Mesodermal cell (in vitro differentiated cells): ENCODE measurements at regions not wholly inside any gene's neighbourhood (a gene's known extent, or its start where the extent isn't known, plus 50 kb on each side); places are given as distances from the start of the nearest gene placed in this dataset.
A peak's percentile ranks its signal among the peaks of the same experiment; 100 is the strongest.
"Not testable (repeated sequence)": the region's sequence is repeated elsewhere in the genome, so short reads cannot be mapped to it uniquely, and the experiment has no call there.

Experiments used
- H3K27ac ChIP-seq: 2 replicates; pipeline ENCODE4 v1.7.0; 2013; ENCODE audit warnings: mild to moderate bottlenecking, low read depth, low read length, moderate library complexity; ENCODE audit not compliant: severe bottlenecking
- H3K36me3 ChIP-seq: 2 replicates; pipeline ENCODE4 v1.7.1; 2013; ENCODE audit warnings: mild to moderate bottlenecking, low read length, moderate library complexity; ENCODE audit not compliant: control insufficient read depth, insufficient read depth
- H3K4me1 ChIP-seq: one replicate; pipeline ENCODE4 v1.7.1; 2013; ENCODE audit warnings: mild to moderate bottlenecking, low read length; ENCODE audit not compliant: insufficient read depth, control insufficient read depth, poor library complexity, severe bottlenecking
- H3K4me3 ChIP-seq: 2 replicates; pipeline ENCODE4 v1.7.0; 2013; ENCODE audit warnings: low read length, control low read depth, mild to moderate bottlenecking; ENCODE audit not compliant: insufficient read depth, poor library complexity, severe bottlenecking; ENCODE audit errors: extremely low read depth
- H3K9me3 ChIP-seq: 2 replicates; pipeline ENCODE4 v1.7.1; 2013; ENCODE audit warnings: mild to moderate bottlenecking, low read length, moderate library complexity; ENCODE audit not compliant: control insufficient read depth
- WGBS, 2 experiments: methylation state at CpG; one replicate each; pipeline ENCODE4 v1.1.5; 2013; ENCODE audit warnings: missing lambda C conversion rate in 2 of 2; ENCODE audit not compliant: insufficient coverage in 2 of 2; 5-methylcytosine and 5-hydroxymethylcytosine counted together

GRCh38 chr10:61818251-61818650 lies 83.2 kb upstream of the ARID5B start:
- H3K9me3 ChIP-seq, H3K36me3 ChIP-seq, H3K4me3 ChIP-seq, H3K27ac ChIP-seq: not testable (repeated sequence)
- H3K4me1 ChIP-seq: peaks cover 22% of the 10 kb centered on the region
- no CpG with 5 or more reads among the region's 2 CpGs for WGBS, 2 experiments

DNA sequence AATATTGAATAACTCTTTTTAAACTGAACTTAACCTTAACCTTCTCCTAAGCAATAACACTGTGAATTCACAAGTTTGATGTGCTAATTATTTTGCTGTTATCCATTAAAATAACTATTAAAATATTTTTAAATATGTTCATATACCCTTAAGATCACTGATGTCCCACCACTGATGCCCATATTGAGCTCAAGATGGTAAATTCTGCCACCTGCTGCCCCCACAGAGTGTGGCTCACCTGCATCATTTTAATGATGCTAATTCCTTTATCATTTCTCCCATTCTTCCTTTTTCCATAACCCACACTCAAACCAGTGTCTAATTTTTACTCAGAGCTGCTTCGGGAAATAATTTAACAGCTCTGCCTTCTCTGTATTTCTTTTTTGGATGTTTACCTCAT lies 82.3 kb upstream of the ARID5B start:
- no peaks in the 10 kb centered on the region for H3K36me3 ChIP-seq
- WGBS, 2 experiments: 80 to 92% methylated on average over 1 of the region's 1 CpG
- H3K9me3 ChIP-seq: no peaks in the 10 kb centered on the region
- peaks cover 22% of the 10 kb centered on the region for H3K4me1 ChIP-seq
- no peak overlapping the region for H3K4me3 ChIP-seq
- H3K27ac ChIP-seq: no peak overlapping the region

DNA sequence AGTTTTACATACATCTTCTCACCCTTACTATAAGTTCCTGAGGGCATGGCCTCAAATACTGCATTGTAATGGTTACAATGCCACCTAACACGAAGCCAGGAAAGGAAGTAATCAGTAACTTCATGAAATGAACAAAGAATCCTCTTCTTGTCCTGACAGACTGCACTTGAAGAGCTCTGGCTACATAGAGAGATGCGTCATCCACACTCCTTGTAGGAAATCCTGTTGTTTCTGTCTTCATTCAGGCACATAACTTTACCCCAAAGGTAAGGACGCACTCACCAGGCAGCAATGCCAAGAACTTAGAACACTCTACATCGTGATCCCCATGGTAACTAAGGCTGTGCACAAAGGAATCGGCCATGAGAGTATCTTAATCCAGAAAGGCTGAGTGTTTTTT lies 80.3 kb upstream of the ARID5B start:
- Histone ChIP-seq H3K36me3 (no peaks in the 10 kb centered on the region), H3K4me3 (no peak overlapping the region), H3K4me1 (peaks cover 22% of the 10 kb centered on the region), H3K9me3 (no peaks in the 10 kb centered on the region), H3K27ac (peak overlapping the region; percentile 77)
- WGBS, 2 experiments: 63 to 66% methylated on average over 4 of the region's 5 CpGs

DNA sequence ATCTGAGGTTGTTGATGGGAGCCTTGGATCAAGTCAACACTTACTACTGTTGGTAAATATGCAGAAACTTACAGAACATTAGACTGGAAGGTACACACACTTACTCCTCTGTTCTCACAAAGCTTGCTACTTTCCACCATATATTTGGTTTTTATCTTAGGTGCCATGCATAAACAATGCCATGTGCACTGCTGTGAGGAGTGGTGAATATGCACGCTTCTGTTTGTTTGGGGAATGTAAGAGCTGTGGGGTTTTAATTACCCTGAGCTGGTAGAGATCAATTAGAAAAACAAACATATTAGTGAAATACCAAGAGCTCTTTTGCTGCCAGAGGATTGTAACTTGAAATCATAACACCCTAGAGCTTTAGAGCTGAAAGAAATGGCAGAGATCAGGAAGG lies 79.8 kb upstream of the ARID5B start:
- no peaks in the 10 kb centered on the region for H3K36me3 ChIP-seq
- H3K9me3 ChIP-seq: no peaks in the 10 kb centered on the region
- H3K4me3 ChIP-seq: no peak overlapping the region
- peaks cover 22% of the 10 kb centered on the region for H3K4me1 ChIP-seq
- peak overlapping the region; percentile 77 for H3K27ac ChIP-seq
- no CpG with 5 or more reads among the region's 1 CpG for WGBS, 2 experiments

GRCh38 chr10:61822096-61822495 lies 79.4 kb upstream of the ARID5B start:
- WGBS, 2 experiments: no CpG with 5 or more reads among the region's 1 CpG
- peaks cover 22% of the 10 kb centered on the region for H3K4me1 ChIP-seq

DNA sequence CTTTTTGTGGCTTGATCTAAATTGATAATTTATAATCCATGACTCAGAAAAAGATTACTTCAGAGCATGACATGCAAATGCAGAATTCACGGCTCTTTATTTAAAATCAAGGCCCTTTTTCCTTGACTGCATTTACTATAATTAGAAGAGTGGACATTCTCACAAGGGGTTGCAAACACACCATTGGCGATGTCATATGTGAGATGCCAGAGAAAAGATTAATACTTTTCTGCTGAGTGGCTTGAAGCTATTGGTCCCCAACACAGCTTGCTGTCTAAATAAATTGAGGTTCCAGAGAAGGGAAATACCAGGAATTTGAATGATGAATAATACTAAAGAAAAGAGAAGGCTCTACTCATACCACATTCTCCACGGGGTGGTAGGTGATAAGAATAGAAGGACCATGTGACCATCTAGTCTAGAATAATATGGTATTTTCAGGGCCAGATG lies 78.7 kb upstream of the ARID5B start:
- WGBS, 2 experiments: 50 to 100% methylated on average over 1 to 2 of the region's 3 CpGs
- no peaks in the 10 kb centered on the region for H3K36me3 ChIP-seq
- H3K9me3 ChIP-seq: no peaks in the 10 kb centered on the region
- no peak overlapping the region for H3K4me3 ChIP-seq
- peaks cover 22% of the 10 kb centered on the region for H3K4me1 ChIP-seq
- H3K27ac ChIP-seq: no peak overlapping the region

More at GRCh38 chr10:61822096-61822495, 79.4 kb upstream of the ARID5B start:
- H3K36me3 ChIP-seq: no peaks in the 10 kb centered on the region
- H3K27ac ChIP-seq: peak overlapping the region; percentile 77
- no peaks in the 10 kb centered on the region for H3K9me3 ChIP-seq
- H3K4me3 ChIP-seq: no peak overlapping the region

DNA sequence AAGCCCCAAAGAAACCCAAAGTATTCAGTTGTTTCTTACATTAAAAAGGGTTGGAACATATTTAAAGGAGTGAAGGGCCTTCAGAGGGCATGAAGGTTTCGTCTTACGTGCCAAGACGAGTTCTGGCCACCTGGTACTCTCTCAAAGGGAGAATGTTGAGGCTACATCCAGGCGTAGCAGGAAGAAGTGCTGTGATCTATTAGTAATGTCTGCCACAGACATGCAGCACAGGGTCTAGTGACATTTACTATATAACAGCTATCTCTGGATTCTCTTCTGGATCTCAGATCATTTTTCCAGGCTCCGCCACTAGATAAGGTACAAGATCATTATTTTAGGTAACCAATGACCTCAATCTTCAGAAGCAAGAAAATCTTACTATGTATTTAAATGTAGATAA lies 76.5 kb upstream of the ARID5B start:
- Histone ChIP-seq H3K36me3 (no peaks in the 10 kb centered on the region), H3K27ac (no peak overlapping the region), H3K9me3 (no peaks in the 10 kb centered on the region), H3K4me3 (no peak overlapping the region), H3K4me1 (peaks cover 22% of the 10 kb centered on the region)
- 78 to 100% methylated on average over 1 to 3 of the region's 5 CpGs for WGBS, 2 experiments

GRCh38 chr10:61825628-61826027 lies 75.9 kb upstream of the ARID5B start:
- Histone ChIP-seq H3K36me3 (no peaks in the 10 kb centered on the region), H3K9me3 (no peaks in the 10 kb centered on the region), H3K4me3 (no peak overlapping the region), H3K4me1 (peaks cover 21% of the 10 kb centered on the region), H3K27ac (no peak overlapping the region)
- WGBS, 2 experiments: 94% methylated on average over 2 of the region's 4 CpGs; no CpG with 5 or more reads in 1 of the 2 experiments

- peaks cover 4% of the 10 kb centered on the region for H3K4me1 ChIP-seq
- H3K27ac ChIP-seq: no peak overlapping the region
- H3K36me3 ChIP-seq: no peaks in the 10 kb centered on the region
- WGBS, 2 experiments: no CpG with 5 or more reads among the region's 1 CpG
- H3K9me3 ChIP-seq: peaks cover 4% of the 10 kb centered on the region
- H3K4me3 ChIP-seq: no peak overlapping the region
Measured at GRCh38 chr10:61828034-61828433, 73.5 kb upstream of the ARID5B start.

DNA sequence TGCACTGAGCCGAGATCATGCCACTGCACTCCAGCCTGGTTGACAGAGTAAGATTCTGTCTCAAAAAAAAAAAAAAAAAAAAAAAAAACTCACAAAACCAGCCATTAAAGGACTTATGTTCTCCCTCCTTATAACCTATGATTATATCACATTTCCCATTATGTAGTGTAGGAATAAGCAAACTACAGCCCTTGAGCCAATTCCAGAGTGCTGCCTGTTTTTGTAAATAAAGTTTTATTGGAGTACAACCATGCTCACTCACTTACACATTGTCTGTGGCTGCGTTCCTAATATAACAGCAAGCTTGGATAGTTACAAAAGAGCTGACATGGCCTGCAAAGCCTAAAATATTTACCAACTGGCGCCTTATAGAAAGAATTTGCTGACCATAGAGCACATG lies 72.7 kb upstream of the ARID5B start:
- H3K4me1 ChIP-seq: peaks cover 4% of the 10 kb centered on the region
- 90 to 100% methylated on average over 2 of the region's 3 CpGs for WGBS, 2 experiments
- no peaks in the 10 kb centered on the region for H3K36me3 ChIP-seq
- H3K27ac ChIP-seq: no peak overlapping the region
- peaks cover 4% of the 10 kb centered on the region for H3K9me3 ChIP-seq
- H3K4me3 ChIP-seq: no peak overlapping the region

- Histone ChIP-seq H3K4me3 (no peak overlapping the region), H3K4me1 (peaks cover 4% of the 10 kb centered on the region), H3K9me3 (peaks cover 4% of the 10 kb centered on the region), H3K27ac (no peak overlapping the region), H3K36me3 (no peaks in the 10 kb centered on the region)
- 85 to 89% methylated on average over 4 to 5 of the region's 7 CpGs for WGBS, 2 experiments
Measured at GRCh38 chr10:61830072-61830845, 71.2 kb upstream of the ARID5B start.
